Nephron progenitor cell (in vitro differentiated cells): ENCODE measurements at regions not wholly inside any gene's neighbourhood (a gene's known extent, or its start where the extent isn't known, plus 50 kb on each side); places are given as distances from the start of the nearest gene placed in this dataset.

Experiments
- DNase-seq: peaks from one replicate; pipeline ENCODE4 v3.0.0; 2021
- H3K27ac Mint-ChIP-seq: 2 replicates; pipeline ENCODE4 v1.8.0; 2021; ENCODE audit warnings: mild to moderate bottlenecking, moderate library complexity, mixed read lengths
- H3K27me3 Mint-ChIP-seq: 2 replicates; pipeline ENCODE4 v1.8.0; 2021; ENCODE audit warnings: mild to moderate bottlenecking, low read depth, mixed read lengths; ENCODE audit not compliant: poor library complexity
- H3K36me3 Mint-ChIP-seq: 2 replicates; pipeline ENCODE4 v1.8.0; 2021; ENCODE audit warnings: low read depth, mixed read lengths
- H3K4me1 Mint-ChIP-seq: 2 replicates; pipeline ENCODE4 v1.8.0; 2021; ENCODE audit warnings: mixed read lengths
- H3K4me3 Mint-ChIP-seq: 2 replicates; pipeline ENCODE4 v1.8.0; 2021; ENCODE audit warnings: mild to moderate bottlenecking, moderate library complexity, mixed read lengths
- H3K9me3 Mint-ChIP-seq: 2 replicates; pipeline ENCODE4 v1.8.0; 2021; ENCODE audit warnings: mild to moderate bottlenecking, moderate library complexity, mixed read lengths
- CTCF ChIP-seq: fragments of 200-600 bp; sonication (generic); IDR thresholded peaks from 2 replicates; pipeline ENCODE4 v1.5.0; 2021; ENCODE audit warnings: antibody characterized with exemption

- Mint-ChIP-seq H3K9me3 (peaks cover 17% of the 10 kb centered on the region), H3K4me3 (no peak overlapping the region), H3K27ac (no peak overlapping the region), H3K4me1 (no peaks in the 10 kb centered on the region), H3K27me3 (no peaks in the 10 kb centered on the region), H3K36me3 (peaks cover 3% of the 10 kb centered on the region)
- TF ChIP-seq CTCF = no peak
- DNase-seq = no peak
These were observed 383.7 kb upstream of the AKR1E2 start for GRCh38 chr10:4442296-4442695.

DNA sequence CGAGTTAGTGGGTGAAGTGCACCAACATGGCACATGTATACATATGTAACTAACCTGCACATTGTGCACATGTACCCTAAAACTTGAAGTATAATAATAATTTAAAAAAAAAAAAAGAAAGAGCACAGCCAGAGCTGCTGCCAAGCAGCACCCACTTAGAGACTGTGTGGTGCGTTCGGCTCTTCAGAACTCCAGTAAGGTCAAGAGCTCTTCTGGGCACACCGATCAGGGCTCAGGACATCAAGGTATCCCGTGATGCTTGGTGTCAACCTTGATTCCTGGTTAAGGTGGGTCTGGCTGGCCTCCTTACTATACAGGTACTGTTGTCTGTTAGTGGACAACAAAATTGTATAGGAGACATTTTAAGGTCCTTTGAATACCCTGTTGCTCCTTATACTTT lies 385.7 kb upstream of the AKR1E2 start:
- Mint-ChIP-seq H3K27me3 (no peaks in the 10 kb centered on the region), H3K4me3 (no peak overlapping the region), H3K36me3 (peaks cover 3% of the 10 kb centered on the region), H3K4me1 (no peaks in the 10 kb centered on the region), H3K9me3 (peaks cover 17% of the 10 kb centered on the region), H3K27ac (no peak overlapping the region)
- DNase-seq = no peak
- TF ChIP-seq CTCF = no peak

GRCh38 chr10:4437791-4438190 lies 388.2 kb upstream of the AKR1E2 start:
- Mint-ChIP-seq H3K9me3 (peaks cover 3% of the 10 kb centered on the region), H3K36me3 (no peaks in the 10 kb centered on the region), H3K27ac (no peak overlapping the region), H3K4me3 (no peak overlapping the region), H3K4me1 (peaks cover 6% of the 10 kb centered on the region), H3K27me3 (peaks cover under 1% of the 10 kb centered on the region)
- no peak for DNase-seq
- no peak for TF ChIP-seq CTCF

- Mint-ChIP-seq H3K27me3 (peaks cover 3% of the 10 kb centered on the region), H3K36me3 (no peaks in the 10 kb centered on the region), H3K9me3 (no peaks in the 10 kb centered on the region), H3K27ac (no peak overlapping the region), H3K4me3 (no peak overlapping the region), H3K4me1 (peaks cover 6% of the 10 kb centered on the region)
- DNase-seq = no peak
- no peak for TF ChIP-seq CTCF
These were observed 388.9 kb upstream of the AKR1E2 start for GRCh38 chr10:4437061-4437460.

GRCh38 chr10:4436103-4436502 lies 389.9 kb upstream of the AKR1E2 start:
- TF ChIP-seq CTCF = no peak
- H3K4me3 Mint-ChIP-seq = no peak overlapping the region
- H3K4me1 Mint-ChIP-seq = peaks cover 12% of the 10 kb centered on the region
- no peaks in the 10 kb centered on the region for H3K36me3 Mint-ChIP-seq
- no peaks in the 10 kb centered on the region for H3K9me3 Mint-ChIP-seq
- H3K27ac Mint-ChIP-seq = no peak overlapping the region
- no peak for DNase-seq
- H3K27me3 Mint-ChIP-seq = peaks cover 3% of the 10 kb centered on the region

DNA sequence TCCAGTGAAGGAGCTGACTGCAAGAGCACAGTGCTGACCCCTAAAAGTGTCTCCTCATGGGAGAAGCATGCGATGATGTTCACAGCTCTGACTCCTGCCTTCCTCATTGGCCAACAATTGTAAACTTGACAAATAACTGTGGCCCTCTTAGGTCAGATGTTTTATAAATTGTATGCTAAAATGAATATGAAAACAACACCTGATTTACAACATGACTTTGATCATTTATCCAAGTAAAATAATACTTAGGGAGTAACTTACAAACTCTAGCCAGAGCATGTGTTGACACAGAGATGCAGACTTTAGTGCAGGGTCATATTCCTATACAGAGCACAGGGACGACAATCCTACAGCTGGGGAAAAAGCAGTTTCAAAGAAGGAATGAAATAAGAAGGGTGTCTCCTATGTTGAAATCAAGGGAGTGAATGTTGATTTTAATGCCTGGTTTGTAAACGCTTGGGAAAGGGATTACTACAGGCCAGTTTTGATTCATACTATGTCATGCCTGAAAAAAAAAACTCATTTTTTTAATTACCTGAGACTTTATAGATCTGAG lies 391.4 kb upstream of the AKR1E2 start:
- Mint-ChIP-seq H3K9me3 (no peaks in the 10 kb centered on the region), H3K36me3 (no peaks in the 10 kb centered on the region), H3K4me1 (peaks cover 18% of the 10 kb centered on the region), H3K27me3 (peaks cover 3% of the 10 kb centered on the region), H3K4me3 (no peak overlapping the region), H3K27ac (no peak overlapping the region)
- DNase-seq = no peak
- TF ChIP-seq CTCF = no peak
